T1000 (cell line): ENCODE measurements at regions not wholly inside any gene's neighbourhood (a gene's known extent, or its start where the extent isn't known, plus 50 kb on each side); places are given as distances from the start of the nearest gene placed in this dataset.
"Not testable (repeated sequence)": the region's sequence is repeated elsewhere in the genome, so short reads cannot be mapped to it uniquely, and the experiment has no call there.

Experiments used
- DNase-seq: peaks from one replicate; lab custom pipeline; 2025; ENCODE audit warnings: mixed read lengths; lab: John Stamatoyannopoulos, UW

- DNase-seq: no peak
Observed at GRCh38 chr22:44650806-44651205, 51.2 kb upstream of the PRR5 start.

DNA sequence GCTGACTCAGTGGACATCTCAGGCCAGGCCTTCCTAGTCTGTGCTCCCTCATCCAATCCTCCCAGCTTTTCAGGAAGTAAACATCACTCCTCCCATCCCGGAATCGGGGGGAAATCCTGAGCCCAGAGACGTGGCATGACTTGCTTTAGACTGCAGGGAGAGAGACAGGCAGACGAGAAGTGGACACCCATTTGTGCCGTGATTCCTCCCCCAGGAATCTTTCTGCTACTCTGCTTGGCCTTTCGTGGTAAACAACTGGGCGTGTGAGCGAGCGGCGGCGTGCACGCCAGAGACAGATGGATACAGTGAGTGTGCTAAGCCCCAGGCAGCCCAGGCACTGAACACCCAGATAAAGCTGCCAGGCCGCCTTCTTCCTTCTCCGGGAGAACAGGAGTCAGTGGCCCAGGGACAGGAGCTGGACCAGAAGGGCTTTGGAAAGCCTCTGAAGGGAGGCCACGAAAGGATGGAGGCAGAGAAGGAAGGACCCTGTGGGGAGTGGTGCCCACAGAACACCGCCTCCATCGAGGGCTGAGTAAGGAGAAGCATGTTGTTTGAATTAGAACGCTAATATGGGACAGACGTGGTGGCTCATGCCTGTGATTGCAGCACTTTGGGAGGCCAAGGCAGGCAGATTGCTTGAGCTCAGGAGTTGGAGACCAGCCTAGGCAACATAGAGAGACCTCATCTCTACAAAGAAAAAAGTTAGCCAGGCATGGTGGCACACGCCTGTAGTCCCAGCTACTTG lies 53.0 kb upstream of the PRR5 start:
- no peak for DNase-seq

DNA sequence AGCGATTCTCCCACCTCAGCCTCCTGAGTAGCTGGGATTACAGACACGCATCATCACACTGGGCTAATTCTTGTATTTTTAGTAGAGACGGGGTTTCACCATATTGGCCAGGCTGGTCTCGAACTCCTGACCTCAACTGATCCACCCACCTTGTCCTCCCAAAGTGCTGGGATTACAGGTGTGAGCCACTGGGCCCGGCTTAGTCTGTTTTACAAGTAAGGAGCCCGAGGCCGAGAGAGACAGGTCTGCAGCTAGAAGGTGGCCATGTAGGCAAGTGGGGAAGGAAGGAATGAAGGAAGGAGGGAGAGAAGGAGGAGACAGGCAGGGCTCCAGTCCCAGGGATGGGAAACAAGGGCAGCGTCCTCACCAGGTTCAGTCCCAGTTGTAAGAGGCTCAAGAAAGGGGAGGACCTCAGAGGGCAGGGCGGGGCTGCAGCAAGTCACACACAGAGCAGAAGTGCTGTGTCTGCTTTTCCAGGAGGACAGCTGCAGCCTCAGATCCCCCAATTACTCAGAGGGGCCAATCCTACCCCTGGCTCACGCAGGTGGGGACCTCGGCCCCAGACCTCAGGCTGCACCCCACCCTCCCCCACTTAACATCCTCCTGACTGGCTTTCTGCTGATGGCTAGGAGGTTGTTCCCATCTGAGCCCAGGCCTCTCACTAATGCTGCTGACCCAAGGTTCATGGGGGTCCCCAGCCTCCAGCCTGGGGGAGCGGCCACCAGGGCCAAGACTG lies 53.8 kb upstream of the PRR5 start:
- no peak for DNase-seq

DNA sequence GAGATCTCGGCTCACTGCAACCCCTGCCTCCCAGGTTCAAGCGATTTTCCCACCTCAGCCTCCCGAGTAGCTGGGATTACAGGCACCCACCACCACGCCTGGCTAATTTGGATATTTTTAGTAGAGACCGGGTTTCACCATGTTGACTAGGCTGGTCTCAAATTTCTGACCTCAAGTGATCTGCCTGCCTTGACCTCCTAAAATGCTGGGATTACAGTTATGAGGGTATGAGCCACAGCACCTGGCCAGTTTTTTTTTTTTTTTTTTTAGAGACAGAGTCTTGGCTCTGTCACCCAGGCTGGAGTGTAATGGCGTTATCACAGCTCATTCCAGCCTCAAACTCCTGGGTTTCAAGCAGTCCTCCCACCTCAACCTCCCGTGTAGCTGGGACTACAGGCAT lies 54.9 kb upstream of the PRR5 start:
- no peak for DNase-seq

DNA sequence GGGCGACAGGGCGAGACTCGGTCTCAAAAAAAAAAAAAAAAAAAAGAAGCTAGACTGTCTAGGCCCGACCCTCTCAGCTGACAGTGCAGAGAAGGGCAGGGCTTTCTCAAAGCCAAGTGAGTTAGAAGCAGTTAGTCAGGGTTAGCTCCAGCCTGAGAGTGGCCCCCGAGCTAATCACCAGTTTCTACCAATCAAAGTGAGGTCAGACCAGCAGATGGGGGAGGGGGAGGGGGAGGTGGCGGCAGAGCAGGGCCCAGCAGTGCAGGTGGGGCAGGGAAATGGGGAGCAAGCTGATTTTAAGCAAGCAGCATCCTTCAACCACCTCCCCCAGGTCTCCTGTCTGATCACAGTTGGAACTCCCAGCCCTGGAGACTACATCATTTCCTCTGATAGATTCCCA lies 55.3 kb upstream of the PRR5 start:
- no peak for DNase-seq

DNA sequence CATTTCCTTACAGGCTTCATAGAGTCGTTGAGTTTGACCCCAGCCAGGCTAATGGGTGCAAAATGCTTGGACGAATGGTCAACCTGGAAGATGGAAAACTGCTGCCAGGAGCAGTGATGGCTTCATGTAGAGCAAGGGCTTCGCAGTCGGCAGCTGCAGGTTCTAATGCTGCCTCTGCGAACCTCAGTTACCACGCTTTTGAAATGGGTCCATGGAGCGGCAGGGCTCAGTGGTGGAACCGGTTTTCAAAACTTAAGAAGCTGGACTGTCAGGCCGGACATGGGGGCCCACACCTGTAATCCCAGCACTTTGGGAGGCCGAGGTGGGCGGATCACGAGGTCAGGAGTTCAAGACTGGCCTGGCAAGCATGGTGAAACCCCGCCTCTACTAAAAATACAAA lies 55.9 kb upstream of the PRR5 start:
- no peak for DNase-seq

DNA sequence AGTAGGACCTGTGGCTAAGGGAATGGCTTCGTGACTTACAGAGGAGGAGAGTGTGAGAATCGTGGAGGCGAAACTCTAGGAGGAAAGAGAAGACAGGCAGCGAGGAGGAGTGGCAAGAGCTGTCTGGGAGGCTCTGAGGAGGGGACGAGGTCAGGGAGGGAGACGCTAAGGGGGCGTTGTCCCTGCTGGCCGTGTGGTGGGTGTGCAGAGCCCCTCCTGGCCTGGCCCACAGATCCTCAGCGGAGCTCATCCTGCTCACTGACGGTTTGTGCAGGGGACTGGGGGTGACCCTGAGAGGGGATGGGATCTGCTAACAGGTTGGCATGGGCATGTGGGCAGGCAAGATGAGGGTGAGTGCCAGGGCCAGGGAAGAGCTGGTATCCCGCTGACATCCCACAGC lies 56.5 kb upstream of the PRR5 start:
- no peak for DNase-seq

- no peak for DNase-seq
Observed at GRCh38 chr22:44645083-44645482, 56.9 kb upstream of the PRR5 start.

GRCh38 chr22:44643526-44644101 lies 58.4 kb upstream of the PRR5 start:
- DNase-seq: not testable (repeated sequence)

- DNase-seq: no peak
Observed at GRCh38 chr22:44642096-44642644, 59.8 kb upstream of the PRR5 start.

DNA sequence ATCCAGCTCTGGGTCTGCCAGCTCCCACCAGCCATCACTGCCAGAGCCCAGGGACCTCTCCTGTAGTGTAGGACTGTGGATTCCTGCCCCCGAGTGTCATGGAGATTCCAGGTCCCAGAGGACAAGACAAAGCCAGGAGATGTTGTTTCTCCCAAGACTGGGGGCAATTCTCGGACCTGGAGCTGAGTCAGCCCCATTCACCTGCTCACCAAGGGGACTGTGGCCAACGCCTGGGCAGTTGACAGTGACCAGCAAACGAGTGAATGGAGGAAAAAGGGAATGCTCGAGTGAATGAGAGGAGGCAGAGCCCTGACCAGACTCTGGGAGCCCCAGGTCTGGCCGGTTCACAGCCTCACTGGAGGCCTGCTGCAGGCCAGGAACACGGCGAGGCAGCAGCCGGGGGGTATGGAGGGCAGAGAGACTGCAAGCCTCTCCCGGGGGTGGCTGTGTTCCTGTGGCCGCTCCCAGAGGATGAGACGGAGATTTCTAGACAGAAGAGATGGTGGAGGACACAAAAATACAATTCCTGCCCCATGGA lies 61.3 kb upstream of the PRR5 start:
- DNase-seq: no peak

DNA sequence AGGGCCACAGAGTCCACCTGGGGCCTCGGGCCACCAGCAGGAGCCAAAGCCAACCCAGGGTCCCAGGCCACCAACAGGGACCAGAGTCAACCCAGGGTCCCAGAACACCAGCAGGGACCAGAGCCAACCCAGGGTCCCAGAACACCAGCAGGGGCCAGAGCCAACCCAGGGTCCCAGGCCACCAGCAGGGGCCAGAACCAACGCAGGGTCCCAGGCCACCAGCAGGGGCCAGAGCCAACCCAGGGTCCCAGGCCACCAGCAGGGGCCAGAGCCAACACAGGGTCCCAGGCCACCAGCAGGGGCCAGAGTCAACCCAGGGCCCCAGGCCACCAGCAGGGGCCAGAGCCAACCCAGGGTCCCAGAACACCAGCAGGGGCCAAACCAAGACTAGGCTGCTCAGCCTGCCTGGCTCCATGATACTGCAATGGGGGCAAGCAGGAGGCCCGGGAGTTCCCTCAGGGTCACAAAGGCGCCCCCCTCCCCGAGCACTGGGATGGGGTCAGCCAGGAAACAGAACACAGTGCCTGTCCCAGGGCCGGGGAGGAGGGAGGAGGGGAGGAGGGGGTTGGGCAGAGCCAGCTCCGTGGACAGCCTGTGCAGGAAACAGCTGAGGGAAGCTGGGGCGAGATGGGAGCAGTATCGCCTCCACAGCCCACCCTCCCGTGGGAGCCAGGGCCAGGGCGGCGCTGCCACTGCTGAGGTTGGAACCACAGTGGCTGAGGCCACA lies 62.0 kb upstream of the PRR5 start:
- DNase-seq: no peak

DNA sequence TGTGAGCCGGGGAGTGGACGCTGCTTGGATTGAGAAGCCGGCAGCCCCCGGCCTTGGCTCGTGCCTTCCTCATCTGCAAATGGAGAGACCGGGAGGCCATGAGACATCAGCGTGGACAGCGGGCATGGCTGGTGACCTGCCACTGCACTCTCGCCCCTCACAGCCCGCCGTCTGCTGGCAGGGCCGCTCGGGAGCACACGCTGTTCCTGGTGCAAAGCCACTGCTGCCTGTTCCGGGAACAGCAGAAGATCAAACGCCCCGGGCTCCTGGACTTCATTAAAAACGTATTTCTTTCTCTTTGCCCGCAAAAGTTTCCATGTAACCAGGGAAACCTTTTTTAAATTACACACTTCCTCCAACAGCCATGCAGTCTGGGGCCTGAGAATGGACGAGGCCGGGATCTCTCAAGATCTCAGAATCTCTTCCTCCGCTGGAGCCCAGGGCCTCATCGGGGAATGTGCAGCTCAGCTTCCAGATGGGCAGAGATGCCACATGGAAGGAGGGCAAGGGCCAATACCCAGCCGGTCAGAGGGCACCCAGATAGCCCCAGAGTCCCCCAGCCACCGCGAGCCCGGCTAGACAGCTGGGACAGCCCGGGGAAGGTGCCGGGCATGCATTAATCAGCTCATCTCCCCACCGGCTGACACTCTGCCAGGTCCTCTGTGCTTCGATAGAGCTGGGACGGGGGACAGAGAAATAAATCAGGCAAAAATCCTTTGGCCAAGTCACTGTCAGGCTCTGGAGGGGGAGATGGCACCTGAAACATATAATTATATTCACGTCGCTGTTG lies 62.8 kb upstream of the PRR5 start:
- DNase-seq: no peak

- DNase-seq: not testable (repeated sequence)
Observed at GRCh38 chr22:44636502-44637206, 65.3 kb upstream of the PRR5 start.

GRCh38 chr22:44635567-44635966 lies 66.4 kb upstream of the PRR5 start:
- DNase-seq: not testable (repeated sequence)

DNA sequence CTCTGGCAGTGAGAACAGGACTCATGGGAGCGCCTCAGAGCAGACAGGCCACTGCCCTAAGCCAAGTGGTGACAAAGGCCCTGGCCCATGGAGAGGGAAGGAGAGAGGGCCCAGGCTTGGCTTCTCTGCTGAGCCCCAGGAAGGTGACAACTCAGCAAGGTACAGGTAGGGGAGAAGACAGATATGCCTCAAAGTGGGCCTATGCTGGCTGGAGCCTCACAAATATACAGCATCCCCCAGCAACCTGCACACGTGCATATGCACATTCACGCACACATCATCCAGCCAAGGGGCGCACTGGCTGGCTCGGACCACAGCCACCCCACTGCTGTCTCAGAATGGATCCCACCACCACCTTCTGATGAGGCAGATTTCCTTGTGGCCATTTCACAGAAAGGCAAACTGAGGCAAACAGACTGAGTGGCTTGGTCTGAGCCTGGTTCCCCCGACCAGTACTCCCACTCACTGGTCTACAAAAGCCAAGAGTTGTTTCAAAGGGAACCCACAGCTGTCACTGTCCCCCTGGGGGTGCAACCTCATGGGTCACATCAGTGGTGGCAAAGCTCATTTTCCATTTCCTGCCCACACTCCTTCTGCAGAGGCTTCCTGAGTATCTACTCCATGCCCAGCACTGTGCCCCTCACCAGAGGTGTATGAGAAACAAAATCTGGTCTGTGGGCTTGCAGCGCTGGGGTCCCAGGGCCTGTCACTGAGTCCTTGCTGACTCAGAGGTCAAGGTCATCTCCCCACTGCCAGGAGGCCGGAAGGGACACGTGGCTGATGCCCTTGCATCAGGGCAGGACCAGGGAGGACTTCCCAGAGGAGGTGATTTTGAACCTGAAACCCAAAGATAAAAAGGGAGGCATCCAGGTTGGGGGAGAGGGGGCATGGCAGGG lies 67.3 kb upstream of the PRR5 start:
- no peak for DNase-seq

DNA sequence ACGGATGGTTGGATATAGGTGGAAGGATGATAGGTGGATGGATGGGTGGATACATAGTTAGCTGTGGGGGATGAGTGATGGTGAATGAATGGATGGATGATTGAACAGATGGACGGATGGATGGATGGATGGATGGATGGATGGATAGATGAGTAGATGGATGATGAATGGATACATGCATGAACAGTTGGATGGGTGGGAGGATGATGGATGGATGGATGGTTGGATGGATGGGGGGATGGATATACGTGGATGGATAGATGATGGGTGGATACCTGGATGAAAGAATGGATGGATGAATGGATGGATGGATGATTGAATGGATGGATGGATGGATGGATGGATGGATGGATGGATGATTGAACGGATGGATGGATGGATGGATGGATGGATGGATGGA lies 68.4 kb upstream of the PRR5 start:
- DNase-seq: no peak

DNA sequence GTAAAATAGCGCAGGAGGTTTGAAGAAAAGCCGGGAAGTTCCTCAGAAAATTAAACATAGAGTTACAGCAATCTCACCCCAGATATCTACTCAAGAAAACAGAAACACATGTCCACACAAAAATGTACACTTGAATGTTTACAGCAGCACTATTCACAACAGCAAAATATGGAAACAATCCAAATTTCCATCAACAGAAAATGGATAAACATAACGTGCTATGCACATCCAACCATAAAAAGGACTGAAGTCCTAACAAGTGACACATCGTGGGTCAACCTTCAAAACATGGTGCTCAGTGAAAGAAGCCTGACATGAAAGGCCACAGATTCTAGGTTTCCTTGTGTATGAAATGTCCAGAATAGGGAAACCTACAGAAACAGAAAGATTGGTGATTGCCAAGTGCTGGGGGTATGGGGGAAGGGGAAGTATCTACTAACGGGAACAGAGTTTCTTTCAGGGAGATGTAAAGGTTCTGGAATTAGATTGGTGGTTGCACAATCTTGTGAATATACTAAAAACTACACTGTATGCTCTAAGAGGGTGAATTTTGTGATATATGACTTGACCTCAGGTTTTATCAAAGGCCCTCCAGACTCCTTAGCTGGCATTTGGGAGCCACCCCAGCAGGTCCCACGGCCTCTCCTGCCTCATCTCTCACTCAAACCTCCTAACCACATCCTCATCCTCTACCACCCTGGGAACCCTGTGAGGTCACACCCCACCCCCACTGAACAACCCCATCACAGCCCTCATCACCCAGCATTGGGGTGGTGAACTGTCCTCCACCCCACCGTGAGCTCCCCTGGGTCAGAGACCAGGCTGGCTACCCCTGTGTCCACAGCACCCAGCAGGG lies 69.2 kb upstream of the PRR5 start:
- no peak for DNase-seq

DNA sequence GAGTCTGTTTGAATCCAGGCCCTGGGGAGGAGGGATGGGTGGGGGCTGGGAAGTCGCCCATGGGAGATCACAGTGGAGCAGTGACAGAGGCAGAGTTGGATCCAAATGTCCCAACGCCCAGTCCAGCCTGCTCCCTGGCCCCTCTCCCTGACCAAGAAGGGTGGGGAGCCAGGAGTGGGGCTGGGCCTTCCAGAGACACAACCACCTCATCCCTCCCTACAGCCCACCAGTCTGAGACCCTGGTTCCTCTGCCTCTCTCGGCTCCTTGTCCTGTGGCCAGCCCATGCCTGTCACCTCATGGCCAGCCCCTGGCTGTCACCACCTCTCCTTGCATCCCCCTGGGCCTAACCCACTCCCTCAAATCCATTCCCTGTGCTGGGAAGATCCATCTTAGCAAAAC lies 71.2 kb upstream of the PRR5 start:
- DNase-seq: no peak
